SK-N-SH (cell line): ENCODE measurements at regions not wholly inside any gene's neighbourhood (a gene's known extent, or its start where the extent isn't known, plus 50 kb on each side); places are given as distances from the start of the nearest gene placed in this dataset.

Source experiments
- CTCF ChIA-PET: fragments of 300-600, 350-600 bp; formaldehyde crosslinking; extraction: SDS; loops from one replicate; lab custom pipeline; 2021; lab: Yijun Ruan, JAX
- POLR2A ChIA-PET: fragments of 350-600 bp; sonication (Branson Sonifier 250); formaldehyde crosslinking; extraction: SDS; loops from one replicate; lab custom pipeline; 2020; ENCODE audit warnings: antibody characterized with exemption, inconsistent platforms; lab: Yijun Ruan, JAX
- DNase-seq: peaks from one replicate; pipeline ENCODE4 v3.0.0; 2012
- H2AFZ ChIP-seq: fragments of 200-600 bp; sonication (generic); 2 replicates; pipeline ENCODE4 v1.8.1; 2016; ENCODE audit warnings: antibody characterized with exemption, mild to moderate bottlenecking, low read depth
- H3F3A ChIP-seq: fragments of 200-600 bp; sonication (generic); replicated peaks from 2 replicates; pipeline ENCODE3; 2016; ENCODE audit warnings: antibody characterized with exemption, mild to moderate bottlenecking; ENCODE audit not compliant: insufficient read depth
- H3K27ac ChIP-seq, 2 experiments: fragments of 200-500 bp in 1 of 2; fragments of 200-600 bp in 1 of 2; sonication (Bioruptor generic) in 1 of 2; sonication (generic), shearing (Covaris generic) in 1 of 2; 2 replicates each; pipeline versions ENCODE4 v1.5.1 to v1.6.1; 2014 to 2016; ENCODE audit warnings: low read depth in 2 of 2, inconsistent platforms in 1 of 2, low read length in 1 of 2, mild to moderate bottlenecking in 1 of 2, mixed read lengths in 1 of 2
- H3K27me3 ChIP-seq: fragments of 200-600 bp; sonication (generic), shearing (Covaris generic); 2 replicates; pipeline ENCODE4 v1.6.1; 2016; ENCODE audit warnings: mixed run types; ENCODE audit not compliant: insufficient read depth
- H3K36me3 ChIP-seq, 2 experiments: fragments of 200-500 bp in 1 of 2; fragments of 200-600 bp in 1 of 2; sonication (Bioruptor generic) in 1 of 2; sonication (generic) in 1 of 2; replicated peaks in 1 of 2; 2 replicates each; pipeline versions ENCODE3 to v1.5.1; 2014 to 2016; ENCODE audit warnings: low read length in 1 of 2, mild to moderate bottlenecking in 1 of 2; ENCODE audit not compliant: insufficient read depth in 2 of 2, control insufficient read depth in 1 of 2
- H3K4me1 ChIP-seq, 2 experiments: fragments of 200-500 bp in 1 of 2; fragments of 200-600 bp in 1 of 2; sonication (Bioruptor generic) in 1 of 2; sonication (generic), shearing (Covaris generic) in 1 of 2; 2 replicates each; pipeline versions ENCODE4 v1.5.1 to v1.6.1; 2014 to 2016; ENCODE audit warnings: low read depth in 1 of 2, low read length in 1 of 2, mixed run types in 1 of 2; ENCODE audit not compliant: insufficient read depth in 2 of 2, control insufficient read depth in 1 of 2
- H3K4me2 ChIP-seq: fragments of 200-600 bp; sonication (generic), shearing (Covaris generic); 2 replicates; pipeline ENCODE4 v1.6.1; 2017; ENCODE audit warnings: mixed run types
- H3K4me3 ChIP-seq, 2 experiments: fragments of 200-500 bp in 1 of 2; fragments of 200-600 bp in 1 of 2; sonication (Bioruptor generic) in 1 of 2; sonication (generic), shearing (Covaris generic) in 1 of 2; 2 replicates each; pipeline versions ENCODE4 v1.5.1 to v1.8.1; 2014 to 2016; ENCODE audit warnings: low read depth in 2 of 2, inconsistent platforms in 1 of 2, low read length in 1 of 2, mild to moderate bottlenecking in 1 of 2, mixed read lengths in 1 of 2, moderate library complexity in 1 of 2
- H3K79me2 ChIP-seq: fragments of 200-600 bp; sonication (generic); 2 replicates; pipeline ENCODE4 v1.8.1; 2017; ENCODE audit warnings: mild to moderate bottlenecking; ENCODE audit not compliant: insufficient read depth
- H3K9ac ChIP-seq: fragments of 200-600 bp; sonication (generic); 2 replicates; pipeline ENCODE4 v1.6.1; 2017; ENCODE audit warnings: mixed run types
- H3K9me2 ChIP-seq: fragments of 200-600 bp; sonication (generic); 2 replicates; pipeline ENCODE4 v1.6.1; 2017; ENCODE audit warnings: mixed run types
- H3K9me3 ChIP-seq: fragments of 200-600 bp; sonication (generic); 2 replicates; pipeline ENCODE4 v1.6.1; 2017; ENCODE audit warnings: mixed run types, mild to moderate bottlenecking, moderate library complexity
- H4K20me1 ChIP-seq: fragments of 200-600 bp; sonication (generic); 2 replicates; pipeline ENCODE4 v1.6.1; 2017; ENCODE audit warnings: mild to moderate bottlenecking, mixed run types; ENCODE audit not compliant: insufficient read depth
- CHD2 ChIP-seq: fragments of 150-350 bp; IDR thresholded peaks from 2 replicates; pipeline ENCODE4 v1.6.1; 2018; ENCODE audit warnings: low read length; ENCODE audit not compliant: partially characterized antibody
- EZH2phosphoT487 ChIP-seq: fragments of 200-600 bp; sonication (generic); IDR thresholded peaks from 2 replicates; pipeline ENCODE4 v1.6.1; 2017; ENCODE audit warnings: low read depth, mixed run types, mild to moderate bottlenecking, antibody characterized with exemption, moderate library complexity, borderline replicate concordance
- GATA2 ChIP-seq: sonication (generic); formaldehyde crosslinking; IDR thresholded peaks from 2 replicates; pipeline ENCODE4 v1.5.0; 2020; ENCODE audit warnings: mild to moderate bottlenecking, missing genetic modification reagents
- RFX5 ChIP-seq: IDR thresholded peaks from 2 replicates; pipeline ENCODE4 v1.6.1; 2012; ENCODE audit warnings: mild to moderate bottlenecking, improper control_type of control experiment, low read length
- TAF1 ChIP-seq: IDR thresholded peaks from 2 replicates; pipeline ENCODE4 v1.6.1; 2012; ENCODE audit warnings: low read depth, mild to moderate bottlenecking, low read length, moderate library complexity, borderline replicate concordance
- TCF12 ChIP-seq: IDR thresholded peaks from 2 replicates; pipeline ENCODE4 v1.4.0; 2012
- YY1 ChIP-seq: IDR thresholded peaks from 2 replicates; pipeline ENCODE4 v1.4.0; 2012; ENCODE audit warnings: low read depth, mild to moderate bottlenecking
- WGBS: methylation state at CpG from one replicate; pipeline ENCODE4 v1.1.6; 2017; ENCODE audit warnings: low lambda C conversion rate; 5-methylcytosine and 5-hydroxymethylcytosine counted together
- TF ChIP-seq, protein P1 (sequence below): IDR thresholded peaks from 2 replicates; pipeline ENCODE4 v1.4.0; 2012; ENCODE audit warnings: low read depth, borderline replicate concordance
- TF ChIP-seq, protein P2 (sequence below): IDR thresholded peaks from 2 replicates; pipeline ENCODE4 v1.4.0; 2012; ENCODE audit warnings: low read depth, borderline replicate concordance
- TF ChIP-seq, protein P3 (sequence below): IDR thresholded peaks from 2 replicates; pipeline ENCODE4 v1.4.0; 2012; ENCODE audit warnings: low read depth
- TF ChIP-seq, protein P4 (sequence below): IDR thresholded peaks from 2 replicates; pipeline ENCODE4; 2012
- TF ChIP-seq, protein P5 (sequence below): fragments of 200-600 bp; sonication (generic); IDR thresholded peaks from 2 replicates; pipeline ENCODE4 v1.6.1; 2017; ENCODE audit warnings: antibody characterized with exemption, mild to moderate bottlenecking, moderate library complexity

DNA sequence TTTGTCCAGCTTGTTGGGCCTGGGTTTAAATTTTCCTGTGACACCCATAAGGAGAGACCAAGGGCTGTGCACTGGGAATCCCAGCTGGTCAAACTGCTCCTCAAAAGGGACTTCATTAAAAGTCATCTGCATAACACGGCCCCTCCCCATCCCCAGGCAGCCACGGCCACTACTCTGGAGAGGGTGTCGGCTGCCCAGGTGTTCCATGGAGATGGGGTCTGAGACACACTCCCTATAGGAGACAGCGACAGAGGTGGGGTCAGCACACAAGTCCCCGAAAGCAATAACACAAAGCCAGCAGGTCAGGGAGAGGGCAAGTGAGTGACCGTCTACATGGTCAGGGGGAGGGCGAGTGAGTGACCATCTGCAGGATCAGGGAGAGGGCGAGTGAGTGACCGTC lies 75.6 kb upstream of the BCL11B start:
- CTCF ChIA-PET: interaction anchor here (1.0 kb wide), 1 partner anchor 41 kb away, joined by 3 read pairs; no protein-coding TSS in a partner anchor
- Histone ChIP-seq H3K9me2 (no peaks in the 10 kb centered on the region), H3K4me1 (peaks cover 0 to 4% of the 10 kb centered on the region in 2 experiments; a peak in 1 of 4 replicates), H3K27me3 (peaks cover 82% of the 10 kb centered on the region), H3K27ac (no peak overlapping the region), H3K4me2 (no peak overlapping the region), H4K20me1 (no peaks in the 10 kb centered on the region), H3F3A (no peaks in the 10 kb centered on the region)
- WGBS: 33% methylated on average over 9 of the region's 9 CpGs
- TF ChIP-seq, protein P1, sequence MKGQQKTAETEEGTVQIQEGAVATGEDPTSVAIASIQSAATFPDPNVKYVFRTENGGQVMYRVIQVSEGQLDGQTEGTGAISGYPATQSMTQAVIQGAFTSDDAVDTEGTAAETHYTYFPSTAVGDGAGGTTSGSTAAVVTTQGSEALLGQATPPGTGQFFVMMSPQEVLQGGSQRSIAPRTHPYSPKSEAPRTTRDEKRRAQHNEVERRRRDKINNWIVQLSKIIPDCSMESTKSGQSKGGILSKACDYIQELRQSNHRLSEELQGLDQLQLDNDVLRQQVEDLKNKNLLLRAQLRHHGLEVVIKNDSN: no peak
- TF ChIP-seq, protein P2, sequence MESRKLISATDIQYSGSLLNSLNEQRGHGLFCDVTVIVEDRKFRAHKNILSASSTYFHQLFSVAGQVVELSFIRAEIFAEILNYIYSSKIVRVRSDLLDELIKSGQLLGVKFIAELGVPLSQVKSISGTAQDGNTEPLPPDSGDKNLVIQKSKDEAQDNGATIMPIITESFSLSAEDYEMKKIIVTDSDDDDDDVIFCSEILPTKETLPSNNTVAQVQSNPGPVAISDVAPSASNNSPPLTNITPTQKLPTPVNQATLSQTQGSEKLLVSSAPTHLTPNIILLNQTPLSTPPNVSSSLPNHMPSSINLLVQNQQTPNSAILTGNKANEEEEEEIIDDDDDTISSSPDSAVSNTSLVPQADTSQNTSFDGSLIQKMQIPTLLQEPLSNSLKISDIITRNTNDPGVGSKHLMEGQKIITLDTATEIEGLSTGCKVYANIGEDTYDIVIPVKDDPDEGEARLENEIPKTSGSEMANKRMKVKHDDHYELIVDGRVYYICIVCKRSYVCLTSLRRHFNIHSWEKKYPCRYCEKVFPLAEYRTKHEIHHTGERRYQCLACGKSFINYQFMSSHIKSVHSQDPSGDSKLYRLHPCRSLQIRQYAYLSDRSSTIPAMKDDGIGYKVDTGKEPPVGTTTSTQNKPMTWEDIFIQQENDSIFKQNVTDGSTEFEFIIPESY: no peak
- TF ChIP-seq TAF1: no peak
- TF ChIP-seq, protein P3, sequence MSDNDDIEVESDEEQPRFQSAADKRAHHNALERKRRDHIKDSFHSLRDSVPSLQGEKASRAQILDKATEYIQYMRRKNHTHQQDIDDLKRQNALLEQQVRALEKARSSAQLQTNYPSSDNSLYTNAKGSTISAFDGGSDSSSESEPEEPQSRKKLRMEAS: no peak
- TF ChIP-seq, protein P4, sequence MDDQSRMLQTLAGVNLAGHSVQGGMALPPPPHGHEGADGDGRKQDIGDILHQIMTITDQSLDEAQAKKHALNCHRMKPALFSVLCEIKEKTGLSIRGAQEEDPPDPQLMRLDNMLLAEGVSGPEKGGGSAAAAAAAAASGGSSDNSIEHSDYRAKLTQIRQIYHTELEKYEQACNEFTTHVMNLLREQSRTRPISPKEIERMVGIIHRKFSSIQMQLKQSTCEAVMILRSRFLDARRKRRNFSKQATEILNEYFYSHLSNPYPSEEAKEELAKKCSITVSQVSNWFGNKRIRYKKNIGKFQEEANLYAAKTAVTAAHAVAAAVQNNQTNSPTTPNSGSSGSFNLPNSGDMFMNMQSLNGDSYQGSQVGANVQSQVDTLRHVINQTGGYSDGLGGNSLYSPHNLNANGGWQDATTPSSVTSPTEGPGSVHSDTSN: no peak
- no peak for TF ChIP-seq TCF12
- no peak for TF ChIP-seq YY1
- no peak for TF ChIP-seq RFX5
- TF ChIP-seq, protein P5, sequence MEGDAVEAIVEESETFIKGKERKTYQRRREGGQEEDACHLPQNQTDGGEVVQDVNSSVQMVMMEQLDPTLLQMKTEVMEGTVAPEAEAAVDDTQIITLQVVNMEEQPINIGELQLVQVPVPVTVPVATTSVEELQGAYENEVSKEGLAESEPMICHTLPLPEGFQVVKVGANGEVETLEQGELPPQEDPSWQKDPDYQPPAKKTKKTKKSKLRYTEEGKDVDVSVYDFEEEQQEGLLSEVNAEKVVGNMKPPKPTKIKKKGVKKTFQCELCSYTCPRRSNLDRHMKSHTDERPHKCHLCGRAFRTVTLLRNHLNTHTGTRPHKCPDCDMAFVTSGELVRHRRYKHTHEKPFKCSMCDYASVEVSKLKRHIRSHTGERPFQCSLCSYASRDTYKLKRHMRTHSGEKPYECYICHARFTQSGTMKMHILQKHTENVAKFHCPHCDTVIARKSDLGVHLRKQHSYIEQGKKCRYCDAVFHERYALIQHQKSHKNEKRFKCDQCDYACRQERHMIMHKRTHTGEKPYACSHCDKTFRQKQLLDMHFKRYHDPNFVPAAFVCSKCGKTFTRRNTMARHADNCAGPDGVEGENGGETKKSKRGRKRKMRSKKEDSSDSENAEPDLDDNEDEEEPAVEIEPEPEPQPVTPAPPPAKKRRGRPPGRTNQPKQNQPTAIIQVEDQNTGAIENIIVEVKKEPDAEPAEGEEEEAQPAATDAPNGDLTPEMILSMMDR: no peak
- no peak for TF ChIP-seq GATA2 (CRISPR knock-in tag)
- TF ChIP-seq EZH2phosphoT487: no peak
- no peak for TF ChIP-seq CHD2
- TF ChIP-seq, all 33 proteins: peak for 0
- POLR2A ChIA-PET: no interaction called here
- H3K9ac ChIP-seq: no peak overlapping the region
- DNase-seq: no peak
- H2AFZ ChIP-seq: no peak overlapping the region
- no peaks in the 10 kb centered on the region for H3K36me3 ChIP-seq
- no peaks in the 10 kb centered on the region for H3K9me3 ChIP-seq
- no peak overlapping the region for H3K4me3 ChIP-seq
- no peaks in the 10 kb centered on the region for H3K79me2 ChIP-seq
